Cardiac fibroblast (primary cell): ENCODE measurements at regions not wholly inside any gene's neighbourhood (a gene's known extent, or its start where the extent isn't known, plus 50 kb on each side); places are given as distances from the start of the nearest gene placed in this dataset.

Experiments used
- DNase-seq, 2 donors: peaks; one replicate each; pipeline versions ENCODE4 v3.0.0 to v3.0.0-alpha.2; 2010; ENCODE audit warnings: low read depth in 2 of 2
- H3K4me3 ChIP-seq, 2 donors: replicated peaks in 1 of 2; 1 replicate in 1 of 2; 2 replicates in 1 of 2; pipeline ENCODE4 v1.5.1; 2011; ENCODE audit warnings: low read depth in 2 of 2, low read length in 2 of 2, mild to moderate bottlenecking in 2 of 2, moderate library complexity in 1 of 2
- CTCF ChIP-seq: IDR thresholded peaks from one replicate; pipeline ENCODE4 v1.5.1; 2011; ENCODE audit warnings: low read depth, mild to moderate bottlenecking, low read length, inconsistent platforms

GRCh38 chr6:67184405-67184804 lies 1450.7 kb upstream of the ADGRB3 start:
- H3K4me3 ChIP-seq, result no peak overlapping the region
- TF ChIP-seq CTCF, result no peak

GRCh38 chr6:67175101-67175500 lies 1460.0 kb upstream of the ADGRB3 start:
- no peak for DNase-seq
- TF ChIP-seq CTCF, result no peak
- H3K4me3 ChIP-seq, result no peak overlapping the region

More at GRCh38 chr6:67184405-67184804, 1450.7 kb upstream of the ADGRB3 start:
- DNase-seq, result no peak

- no peak overlapping the region for H3K4me3 ChIP-seq
- no peak for DNase-seq
- TF ChIP-seq CTCF, result no peak
These were observed 1458.6 kb upstream of the EYS start for GRCh38 chr6:67165606-67166005.

GRCh38 chr6:67160820-67161219 lies 1453.8 kb upstream of the EYS start:
- no peak for TF ChIP-seq CTCF
- no peak overlapping the region for H3K4me3 ChIP-seq
- DNase-seq, result no peak

- H3K4me3 ChIP-seq, result no peak overlapping the region
- no peak for DNase-seq
- TF ChIP-seq CTCF, result no peak
These were observed 1434.0 kb upstream of the EYS start for GRCh38 chr6:67141005-67141404.

GRCh38 chr6:67133973-67134372 lies 1426.9 kb upstream of the EYS start:
- no peak for DNase-seq
- TF ChIP-seq CTCF, result no peak
- H3K4me3 ChIP-seq, result no peak overlapping the region

- H3K4me3 ChIP-seq, result no peak overlapping the region
- no peak for TF ChIP-seq CTCF
- peak in 1 of 2 donors; percentile 67 for DNase-seq
These were observed 1424.8 kb upstream of the EYS start for GRCh38 chr6:67131827-67132226.
